HG03103 (cell line): ENCODE measurements at regions not wholly inside any gene's neighbourhood (a gene's known extent, or its start where the extent isn't known, plus 50 kb on each side); places are given as distances from the start of the nearest gene placed in this dataset.
"Not testable (repeated sequence)": the region's sequence is repeated elsewhere in the genome, so short reads cannot be mapped to it uniquely, and the experiment has no call there.

Experiments
- ATAC-seq: cut with Tn5 transposase; IDR thresholded peaks from one replicate; pipeline ENCODE4 v1.9.1; 2021; ENCODE audit warnings: low read depth; ENCODE audit not compliant: unreplicated experiment

DNA sequence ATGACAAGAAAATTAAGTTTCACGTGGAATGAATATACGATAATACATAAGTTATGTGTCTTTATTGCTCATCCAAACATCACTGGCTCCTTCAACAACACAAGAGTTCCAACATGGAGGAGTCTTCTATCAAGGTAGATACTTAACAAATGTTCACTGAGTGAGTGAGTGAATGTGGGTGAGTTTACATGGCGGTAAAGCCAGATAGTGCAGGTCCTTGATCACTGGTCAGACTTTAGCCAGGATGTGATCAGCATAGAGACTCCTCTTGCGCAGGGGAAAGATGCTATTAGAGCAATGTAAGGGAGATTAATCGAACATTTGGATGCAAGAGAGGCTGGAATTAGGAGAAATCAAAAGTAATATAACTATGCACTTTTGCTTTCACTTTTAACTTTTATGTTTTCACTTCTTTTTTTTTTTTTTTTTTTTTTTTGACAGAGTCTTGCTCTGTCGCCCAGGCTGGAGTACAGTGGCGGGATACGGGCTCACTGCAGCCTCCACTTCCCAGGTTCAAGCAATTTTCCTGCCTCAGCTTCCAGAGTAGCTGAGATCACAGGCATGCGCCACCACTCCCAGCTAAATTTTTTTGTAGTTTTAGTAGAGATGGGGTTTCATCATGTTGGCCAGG is 249.0 kb upstream of the ID2 start:
- ATAC-seq: no peak

DNA sequence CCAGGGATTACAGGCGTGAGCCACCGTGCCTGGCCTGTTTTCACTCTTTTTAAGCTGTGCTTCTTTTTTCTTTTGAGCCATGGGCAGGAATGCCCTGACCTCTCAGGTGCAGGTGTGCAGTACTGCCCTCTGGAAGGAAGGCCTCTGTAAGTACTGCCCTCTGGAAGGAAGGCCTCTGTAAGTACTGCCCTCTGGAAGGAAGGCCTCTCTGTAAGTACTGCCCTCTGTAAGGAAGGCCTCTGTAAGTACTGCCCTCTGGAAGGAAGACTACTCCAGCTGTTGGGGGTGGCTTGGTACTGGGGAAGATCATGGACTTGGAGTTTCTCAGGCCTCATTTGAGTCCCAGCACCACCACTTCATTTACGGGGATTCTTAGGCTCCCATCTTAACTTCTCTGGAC is 248.5 kb upstream of the ID2 start:
- ATAC-seq: no peak

DNA sequence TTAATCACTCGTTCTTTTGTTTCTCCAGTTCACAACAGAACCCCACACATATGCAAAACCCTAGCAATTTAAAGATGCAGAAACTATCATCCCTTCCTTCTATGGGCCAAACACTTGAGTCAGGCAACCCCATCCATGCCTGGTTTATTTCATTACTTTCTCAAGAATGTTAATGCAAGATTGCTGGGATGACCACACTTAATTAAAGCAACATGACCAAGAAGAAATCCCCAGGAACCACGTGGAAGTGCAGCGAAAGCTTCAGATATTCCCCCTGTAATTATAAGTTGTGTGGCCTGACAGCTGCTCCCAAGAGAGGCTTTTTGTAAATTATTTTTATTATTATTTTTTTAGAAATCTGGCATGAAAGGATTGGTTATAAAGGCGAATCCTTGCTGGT is 246.2 kb upstream of the ID2 start:
- ATAC-seq: no peak

DNA sequence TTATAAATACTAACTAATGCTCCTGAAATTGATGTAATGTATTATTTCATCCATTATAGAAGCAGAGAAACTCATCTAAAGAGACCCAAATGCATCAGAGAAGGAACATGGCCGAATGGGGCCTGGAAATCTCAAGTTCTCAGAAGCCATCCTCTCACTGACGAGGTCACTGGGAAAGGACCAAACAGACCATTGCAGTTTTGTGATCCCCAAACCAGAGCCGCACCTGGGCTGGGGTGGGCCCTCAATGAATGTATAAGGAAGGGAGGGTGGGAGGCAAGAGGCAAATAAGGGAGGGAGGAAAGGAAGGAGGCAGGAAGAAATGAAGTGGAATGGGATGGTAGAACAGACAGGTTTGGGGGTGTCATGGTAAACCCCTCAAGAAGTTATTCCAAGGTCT is 245.3 kb upstream of the ID2 start:
- ATAC-seq: no peak

DNA sequence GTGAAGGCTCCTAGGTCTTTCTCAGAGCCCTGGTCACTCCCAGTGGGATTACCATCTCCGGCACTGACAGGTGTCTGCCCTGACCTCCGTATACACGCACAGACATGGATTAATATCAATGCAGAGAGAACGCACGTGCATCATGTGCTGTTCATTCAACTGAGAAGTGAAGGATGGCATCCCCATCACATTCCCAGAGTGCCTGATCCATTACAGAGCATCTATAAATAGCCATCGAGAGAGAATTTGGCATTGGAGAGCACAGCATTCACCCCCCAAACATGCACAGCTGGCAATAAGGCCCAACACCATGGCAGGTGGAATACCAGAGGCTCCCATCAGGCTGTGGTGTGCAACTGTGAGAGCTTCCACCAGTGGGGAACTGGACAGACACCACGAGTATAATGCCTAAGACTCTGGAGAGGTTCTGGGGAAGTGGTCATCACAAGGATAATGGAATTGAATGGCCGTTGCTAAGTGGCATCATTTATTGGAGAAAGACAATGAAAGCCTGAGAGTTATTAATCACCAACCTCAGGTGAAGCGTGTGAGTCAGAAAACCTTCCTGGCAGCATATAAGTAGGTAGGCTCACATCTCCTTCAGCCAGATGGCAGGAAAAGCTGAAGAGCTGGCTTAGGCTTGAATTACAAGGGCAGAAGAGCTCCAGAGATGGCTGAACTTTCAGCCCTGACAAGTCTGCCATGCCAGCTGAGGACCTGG is 244.5 kb upstream of the ID2 start:
- ATAC-seq: no peak

DNA sequence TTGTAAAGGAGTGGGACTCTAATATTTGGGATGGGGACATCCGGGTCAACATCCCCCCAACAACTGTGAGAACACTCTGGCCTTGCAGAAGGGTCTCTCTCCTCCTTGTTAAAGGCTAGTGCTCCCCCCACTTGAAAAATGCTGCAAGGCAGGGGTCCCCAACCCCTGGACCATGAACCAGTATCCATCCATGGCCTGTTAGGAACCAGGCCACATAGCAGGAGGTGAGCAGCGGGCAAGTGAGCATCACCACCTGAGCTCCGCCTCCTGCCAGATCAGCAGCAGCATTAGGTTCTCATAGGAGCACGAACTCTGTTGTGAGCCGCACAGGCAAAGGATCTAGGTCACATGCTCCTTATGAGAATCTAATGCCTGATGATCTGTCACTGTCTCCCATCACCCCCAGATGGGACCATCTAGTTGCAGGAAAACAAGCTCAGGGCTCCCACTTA is 243.9 kb upstream of the ID2 start:
- no peak for ATAC-seq

DNA sequence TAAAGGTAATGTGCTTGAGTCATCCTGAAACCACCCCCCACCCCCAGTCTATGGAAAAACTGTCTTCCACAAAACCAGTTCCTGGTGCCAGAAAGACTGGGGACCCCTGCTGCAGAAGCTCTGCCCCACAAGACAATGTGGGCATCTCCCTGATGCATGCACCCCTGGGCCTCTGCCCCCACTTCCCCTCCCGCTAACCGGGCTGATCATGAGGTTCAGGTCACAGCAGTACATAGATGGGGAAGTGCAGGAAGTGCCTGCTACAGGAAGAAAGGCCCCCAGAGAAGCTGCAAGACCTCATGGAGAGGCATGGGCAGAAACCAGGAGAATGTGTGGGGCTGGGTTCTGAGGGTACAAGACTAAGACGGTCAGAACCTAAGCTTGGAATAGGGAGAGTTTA is 243.4 kb upstream of the ID2 start:
- ATAC-seq: no peak

DNA sequence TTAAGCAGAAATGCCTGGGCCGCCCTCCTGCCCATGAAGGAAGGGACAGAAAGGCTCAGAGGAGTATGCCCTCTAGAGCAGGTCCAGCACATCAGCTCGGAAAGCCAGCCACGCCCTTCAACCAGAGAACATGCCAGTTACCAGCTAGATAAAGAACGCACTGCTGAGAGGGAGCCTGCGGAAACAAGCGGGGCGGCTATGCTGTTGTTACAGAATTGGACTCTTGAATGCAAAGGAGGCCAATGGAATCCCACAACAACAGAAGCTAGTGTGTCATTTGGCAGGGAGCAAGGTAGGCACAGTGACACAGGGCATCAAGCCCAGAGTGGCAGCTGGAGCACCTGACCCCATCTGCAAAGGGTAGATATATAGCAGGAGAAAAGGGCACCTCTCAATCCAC is 242.9 kb upstream of the ID2 start:
- ATAC-seq: no peak

DNA sequence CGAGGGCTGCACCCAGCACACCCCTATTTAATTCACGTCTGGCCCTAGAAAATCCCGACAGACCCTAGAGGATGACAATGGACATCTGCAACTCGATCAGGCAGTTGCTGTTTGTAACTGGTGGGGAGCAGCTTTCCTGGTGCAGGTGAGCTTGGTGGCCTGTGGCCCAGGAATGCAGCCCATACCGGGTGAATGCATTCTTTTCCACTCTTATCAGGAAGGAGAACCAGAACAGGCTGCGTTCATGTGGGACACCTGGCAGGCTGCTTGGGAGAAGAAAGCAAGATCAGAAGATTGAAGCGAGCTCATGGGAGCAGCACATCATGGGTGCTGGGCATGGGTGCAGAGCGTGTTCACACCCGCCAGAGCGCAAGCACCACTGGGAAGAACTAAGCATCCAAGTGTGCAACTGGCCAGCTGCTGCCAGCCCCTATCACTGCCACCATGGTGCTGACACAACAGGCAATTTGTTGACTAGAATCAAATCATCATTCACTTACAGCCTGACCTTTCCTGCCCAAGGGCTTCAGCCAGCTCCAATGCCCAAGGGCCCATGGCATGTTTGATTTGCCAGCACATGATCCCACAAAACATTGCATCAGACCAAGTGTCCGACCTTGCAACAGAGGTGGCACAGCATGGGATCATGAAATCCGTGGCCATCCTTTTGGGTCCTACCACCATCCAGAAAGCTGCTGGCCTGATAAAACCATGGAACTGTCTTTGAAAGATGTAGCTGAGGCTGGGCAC is 241.7 kb upstream of the ID2 start:
- ATAC-seq: no peak

DNA sequence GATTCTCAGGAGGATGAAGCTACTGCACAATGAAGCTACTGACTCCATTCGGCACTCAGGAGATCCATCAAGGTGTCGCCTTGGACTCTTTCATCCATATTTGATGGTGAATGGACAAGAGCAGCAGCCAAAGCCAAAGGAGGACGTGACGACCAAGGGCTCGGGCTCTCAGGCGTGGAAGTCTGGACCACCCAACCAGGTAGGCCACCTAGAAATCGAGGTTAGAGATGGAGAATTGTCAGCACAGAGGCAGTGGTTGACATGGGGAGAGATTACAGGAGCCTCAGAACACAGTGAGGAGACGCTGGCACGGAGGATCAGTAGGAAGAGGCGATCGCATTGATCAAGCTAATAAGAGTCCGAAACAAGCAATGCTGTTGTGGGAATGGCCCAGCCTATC is 240.5 kb upstream of the ID2 start:
- ATAC-seq: no peak

DNA sequence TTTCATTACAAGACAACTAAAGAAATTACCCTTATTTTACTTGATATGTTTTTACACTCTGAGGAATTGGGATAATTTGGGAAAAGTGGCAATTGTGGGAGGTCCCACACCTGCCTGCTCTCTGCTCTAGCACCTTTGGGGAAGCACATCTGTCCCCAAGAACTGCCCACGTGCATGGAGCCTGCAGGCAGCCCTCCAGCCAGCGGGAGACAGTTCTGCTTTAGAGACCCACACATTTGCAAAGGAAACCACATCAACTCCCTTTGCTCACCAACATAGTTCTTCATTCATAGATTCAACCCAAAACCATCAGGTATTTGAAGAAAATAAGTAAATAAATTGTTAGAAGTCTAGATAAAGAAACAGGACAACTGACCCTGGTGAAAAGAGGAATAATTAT is 239.9 kb upstream of the ID2 start:
- ATAC-seq: peak; percentile 67

DNA sequence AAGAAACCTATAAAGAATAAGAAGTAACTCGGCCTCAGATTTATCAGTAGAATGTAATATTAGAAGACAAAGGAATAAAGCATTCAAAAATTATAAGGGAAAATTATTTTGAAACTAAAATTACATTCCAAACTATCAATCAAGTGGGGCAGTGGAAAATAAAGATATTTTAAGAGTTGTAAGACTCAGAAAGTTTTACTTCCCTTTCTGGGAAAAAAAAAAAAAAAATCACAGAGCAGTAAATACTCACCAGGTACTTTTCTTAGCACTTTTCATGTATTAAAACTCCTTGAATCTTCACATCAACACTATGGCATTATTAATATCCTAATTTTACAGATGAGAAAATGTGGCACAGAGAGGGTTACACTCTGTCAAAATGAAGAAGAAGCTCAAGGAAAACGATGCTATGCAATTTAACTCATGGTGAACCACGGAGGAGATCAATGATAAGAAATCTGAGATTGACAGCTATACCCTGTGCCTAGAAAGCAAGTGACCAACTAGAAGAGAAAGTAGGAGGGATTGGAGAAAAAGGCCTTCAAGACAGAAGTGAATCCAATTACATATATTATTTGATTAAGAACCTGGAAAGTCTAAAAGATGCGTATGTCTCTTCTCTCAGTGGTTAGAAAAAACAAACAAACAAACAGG is 238.9 kb upstream of the ID2 start:
- no peak for ATAC-seq

DNA sequence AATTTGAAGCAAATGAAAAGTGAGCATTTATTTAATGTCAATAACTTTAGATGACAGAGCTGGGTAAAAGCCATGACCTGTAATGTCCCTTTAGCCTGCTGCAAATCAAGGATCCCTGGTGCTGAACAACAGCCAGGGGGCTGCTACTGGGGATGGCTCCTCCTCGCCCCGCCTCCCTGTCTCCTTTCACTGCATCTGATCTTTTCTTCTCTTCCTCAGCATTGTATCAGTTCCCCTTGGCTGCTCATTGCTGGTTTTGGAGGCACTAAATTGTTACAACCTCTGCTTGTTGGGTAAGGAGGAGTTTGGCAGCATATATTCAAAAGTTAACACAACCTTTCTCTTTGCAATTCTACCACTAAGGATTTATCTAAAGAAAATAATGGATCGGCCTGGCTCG is 236.3 kb upstream of the ID2 start:
- no peak for ATAC-seq

DNA sequence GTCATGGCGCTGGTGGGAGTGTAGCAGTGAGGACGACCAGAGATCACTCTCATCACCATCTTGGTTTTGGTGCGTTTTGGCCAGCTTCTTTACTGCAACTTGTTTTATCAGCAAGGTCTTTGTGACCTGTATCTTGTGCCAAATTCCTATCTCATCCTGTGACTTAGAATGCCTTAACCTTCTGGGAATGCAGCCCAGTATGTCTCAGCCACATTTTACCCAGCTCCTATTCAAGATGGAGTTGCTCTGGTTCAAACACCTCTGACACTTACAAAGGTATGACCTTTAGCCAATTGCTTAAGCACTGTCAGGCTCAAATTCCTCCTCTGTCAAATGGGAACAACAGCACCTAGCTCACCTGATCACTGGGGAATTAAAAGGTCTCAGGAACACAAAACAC is 235.1 kb upstream of the ID2 start:
- not testable (repeated sequence) for ATAC-seq

DNA sequence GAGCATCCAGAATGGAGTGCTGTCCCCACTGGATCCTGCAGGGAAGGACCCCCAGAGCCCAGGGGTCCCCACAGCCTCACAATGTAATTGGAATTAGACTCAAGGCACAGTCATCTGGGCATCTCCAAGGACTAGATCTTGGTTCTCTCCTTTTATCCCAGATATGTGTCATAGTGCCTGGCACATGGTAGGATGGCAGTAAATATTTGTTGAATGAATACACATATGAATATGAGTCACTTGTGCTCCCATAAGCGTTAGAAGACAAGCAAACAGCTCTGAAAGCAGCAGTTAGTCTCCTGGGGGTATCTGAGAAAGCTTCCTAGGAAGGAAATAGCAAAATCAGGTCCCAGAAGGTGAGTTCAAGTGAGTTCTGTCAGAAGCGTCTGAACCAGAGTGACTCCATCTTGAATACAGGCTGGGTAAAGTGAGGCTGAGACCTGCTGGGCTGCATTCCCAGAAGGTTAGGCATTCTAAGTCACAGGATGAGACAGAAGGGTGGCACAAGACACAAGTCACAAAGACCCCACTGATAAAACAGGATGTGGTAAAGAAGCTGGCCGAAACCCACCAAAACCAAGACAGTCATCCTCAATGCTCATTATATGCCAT is 234.1 kb upstream of the ID2 start:
- no peak for ATAC-seq

DNA sequence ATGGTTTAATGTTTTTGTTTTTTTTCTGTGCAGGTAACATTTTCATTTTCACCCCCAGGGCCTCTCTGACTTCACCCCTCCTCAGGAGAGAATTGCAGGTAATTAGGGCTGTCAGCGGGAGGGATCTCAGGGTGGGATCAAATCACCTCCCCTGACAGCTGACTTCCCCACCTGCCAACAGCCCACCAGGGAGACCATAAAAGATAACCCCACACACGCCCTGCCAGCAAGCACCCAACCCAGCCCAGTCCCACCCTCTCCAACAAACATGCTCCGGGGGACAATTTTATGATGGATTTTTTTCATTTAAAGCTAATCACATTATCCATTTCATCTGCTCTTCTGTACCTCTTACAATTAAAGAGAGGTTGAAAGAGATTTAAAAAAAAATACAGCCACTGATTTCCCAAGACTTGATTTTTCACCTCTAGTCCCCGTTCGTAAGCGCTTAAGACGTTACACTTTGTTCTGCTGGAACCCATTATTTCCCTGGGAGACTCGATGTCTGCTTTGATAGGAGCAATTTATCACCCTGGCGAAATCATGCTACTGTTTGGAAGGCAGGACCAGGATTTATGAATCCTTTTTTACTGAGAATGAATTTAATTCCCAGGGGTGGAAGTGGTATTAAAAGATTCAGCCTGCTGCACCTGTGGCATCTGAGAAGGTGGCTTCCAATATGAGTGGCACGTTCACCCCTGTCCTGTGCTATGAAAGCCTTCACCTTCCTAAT is 232.9 kb upstream of the ID2 start:
- no peak for ATAC-seq

DNA sequence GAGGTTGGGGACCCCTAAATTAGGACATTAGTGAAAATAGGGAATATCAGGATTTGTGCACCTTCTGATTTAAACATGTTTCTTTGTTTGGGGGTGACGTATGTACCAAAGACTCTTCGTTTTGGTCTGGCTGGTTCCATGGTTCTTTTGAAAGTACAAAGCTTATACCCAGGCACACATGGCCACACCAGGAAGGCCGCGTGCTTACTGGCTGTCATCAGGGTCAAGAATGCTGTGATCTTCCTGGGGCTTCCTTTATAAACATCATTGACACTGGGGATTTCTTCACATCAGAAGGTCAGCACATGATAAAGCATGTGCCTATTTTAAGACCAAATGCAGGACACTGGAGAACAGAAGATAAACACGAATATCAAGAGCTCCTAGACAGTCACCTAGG is 230.6 kb upstream of the ID2 start:
- ATAC-seq: no peak

DNA sequence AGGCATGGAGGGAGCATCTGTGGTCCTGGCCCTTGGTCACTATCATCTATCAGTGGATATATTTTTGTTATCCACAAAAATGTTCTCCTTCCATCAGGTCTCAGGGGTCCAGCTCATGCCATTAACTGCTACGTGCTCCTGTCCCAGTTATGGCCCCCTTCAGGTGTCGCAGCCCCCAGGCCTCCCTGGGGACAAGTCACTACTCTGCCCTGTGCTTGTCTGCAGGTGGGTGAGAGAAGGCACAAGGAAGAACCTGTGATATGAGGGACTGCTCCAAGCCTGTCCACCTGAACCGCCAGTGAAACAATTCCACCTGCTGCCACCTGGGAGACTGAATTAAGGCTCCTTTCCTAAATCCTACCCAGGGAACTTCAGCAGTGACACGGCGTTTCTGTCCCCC is 229.6 kb upstream of the ID2 start:
- ATAC-seq: no peak

DNA sequence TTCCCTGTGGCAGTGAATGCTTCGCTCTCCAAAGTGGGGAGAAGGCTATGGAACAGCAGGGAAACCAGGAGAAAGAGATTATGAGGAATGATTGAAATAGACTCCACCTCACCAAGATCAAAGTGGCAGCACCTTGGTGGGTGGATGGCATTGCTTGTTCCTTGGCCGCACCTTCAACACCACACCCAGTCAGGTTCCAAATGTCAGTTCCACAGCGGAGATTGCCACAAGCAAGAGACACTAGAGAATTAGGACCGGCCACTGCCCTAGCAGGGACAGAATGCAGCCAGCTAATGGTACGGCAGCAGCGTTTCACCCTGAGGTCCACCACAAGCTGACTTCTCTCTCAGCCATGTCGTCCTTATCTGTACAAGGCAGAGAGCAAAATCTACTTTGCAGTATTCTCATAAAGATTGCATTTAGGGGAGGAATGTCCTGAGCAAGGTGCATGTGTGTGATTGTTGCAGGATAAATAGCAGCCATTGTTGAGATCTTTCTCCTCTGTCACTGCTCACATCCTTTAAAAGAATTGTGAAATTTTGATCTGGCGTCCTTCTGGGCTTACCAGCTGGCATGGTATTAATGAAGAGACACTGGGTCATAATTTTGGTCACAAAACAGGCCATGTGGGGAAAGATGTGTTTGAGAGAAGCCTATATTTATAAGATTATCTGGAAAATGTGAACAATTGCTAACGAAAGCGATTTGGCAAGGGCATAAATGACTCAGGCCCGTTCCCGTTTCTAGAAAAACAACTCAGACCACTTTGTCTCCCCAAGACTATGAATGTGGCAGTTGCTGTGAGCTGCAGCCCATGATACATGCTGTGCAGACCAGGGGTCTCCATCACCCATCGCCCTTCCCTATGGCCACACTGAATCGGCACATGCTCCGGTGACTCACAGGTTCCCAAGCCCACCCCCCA is 228.6 kb upstream of the ID2 start:
- no peak for ATAC-seq
